Neural progenitor cell (in vitro differentiated cells): ENCODE measurements at regions not wholly inside any gene's neighbourhood (a gene's known extent, or its start where the extent isn't known, plus 50 kb on each side); places are given as distances from the start of the nearest gene placed in this dataset.

ENCODE experiments used
- CTCF ChIP-seq: fragments of 200-600 bp; sonication (generic); IDR thresholded peaks from 2 replicates; pipeline ENCODE4 v1.5.1; 2017; ENCODE audit warnings: antibody characterized with exemption, mild to moderate bottlenecking
- EZH2 ChIP-seq: fragments of 200-600 bp; sonication (generic); IDR thresholded peaks from 2 replicates; pipeline ENCODE4 v1.6.1; 2017; ENCODE audit warnings: antibody characterized with exemption, mild to moderate bottlenecking, moderate library complexity
- EZH2phosphoT487 ChIP-seq: fragments of 200-600 bp; sonication (generic); IDR thresholded peaks from 2 replicates; pipeline ENCODE4 v1.6.1; 2017; ENCODE audit warnings: antibody characterized with exemption

DNA sequence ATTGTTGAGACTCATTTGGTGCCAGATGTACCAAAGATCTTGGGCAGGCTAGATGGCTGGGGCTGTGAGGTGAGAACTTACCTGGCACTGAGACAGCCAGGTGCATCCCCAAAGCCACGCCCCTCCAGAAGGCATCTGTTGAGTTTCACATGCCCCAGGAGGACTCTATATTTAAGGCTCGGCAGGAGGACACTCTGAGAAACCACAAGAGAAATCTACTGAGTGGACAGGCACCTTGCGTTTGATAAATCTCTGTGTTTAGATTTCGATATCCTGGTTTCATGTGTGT, 197.9 kb upstream of the ZNF536 start:
- TF ChIP-seq CTCF (no peak), EZH2 (no peak), EZH2phosphoT487 (no peak)
